A673 (cell line): ENCODE measurements at regions not wholly inside any gene's neighbourhood (a gene's known extent, or its start where the extent isn't known, plus 50 kb on each side); places are given as distances from the start of the nearest gene placed in this dataset.

Source experiments
- BruUV-seq: library from RNA; stranded (reverse); fragments of 400-500 nt; replicated peaks from 2 replicates; lab custom pipeline; 2021; lab: Mats Ljungman, UMichigan
- CTCF ChIA-PET: fragments of 300-600 bp; sonication (Branson Sonifier 250); formaldehyde crosslinking; loops from one replicate; lab custom pipeline; 2022; ENCODE audit warnings: antibody characterized with exemption; lab: Charles Lee
- POLR2A ChIA-PET: fragments of 300-600 bp; sonication (Branson Sonifier 250); formaldehyde crosslinking; loops from one replicate; lab custom pipeline; 2022; ENCODE audit warnings: antibody characterized with exemption; ENCODE audit not compliant: low non-redundant PET; lab: Charles Lee
- DNase-seq: peaks from one replicate; pipeline ENCODE4 v3.0.0-alpha.2; 2015; ENCODE audit warnings: low spot score
- H3K27ac ChIP-seq: fragments of 200-600 bp; sonication (generic); 2 replicates; pipeline ENCODE4 v1.5.1; 2016; ENCODE audit warnings: mixed run types, low read depth, mild to moderate bottlenecking, mixed read lengths, antibody characterized with exemption, low read length; ENCODE audit not compliant: poor library complexity, severe bottlenecking
- H3K27me3 ChIP-seq: fragments of 200-600 bp; sonication (generic); replicated peaks from 2 replicates; pipeline ENCODE4 v1.6.1; 2017; ENCODE audit warnings: mixed run types, low read depth, mild to moderate bottlenecking, mixed read lengths, antibody characterized with exemption, low read length; ENCODE audit not compliant: insufficient read depth, poor library complexity
- H3K36me3 ChIP-seq: fragments of 200-600 bp; sonication (generic); 2 replicates; pipeline ENCODE4 v1.6.1; 2016; ENCODE audit warnings: mixed run types, mild to moderate bottlenecking, mixed read lengths, antibody characterized with exemption, low read length; ENCODE audit not compliant: insufficient read depth, poor library complexity, severe bottlenecking
- H3K4me1 ChIP-seq: fragments of 200-600 bp; sonication (generic); 2 replicates; pipeline ENCODE4 v1.6.1; 2017; ENCODE audit warnings: mixed run types, mild to moderate bottlenecking, mixed read lengths, antibody characterized with exemption, low read length; ENCODE audit not compliant: insufficient read depth, poor library complexity, severe bottlenecking
- H3K4me3 ChIP-seq: fragments of 200-600 bp; sonication (generic); 2 replicates; pipeline ENCODE4 v1.5.1; 2016; ENCODE audit warnings: low read depth, mixed run types, mild to moderate bottlenecking, mixed read lengths, low read length; ENCODE audit not compliant: poor library complexity, severe bottlenecking
- H3K9me3 ChIP-seq: fragments of 200-600 bp; sonication (generic); 2 replicates; pipeline ENCODE4 v1.6.1; 2016; ENCODE audit warnings: mixed run types, low read depth, mild to moderate bottlenecking, mixed read lengths, antibody characterized with exemption, low read length; ENCODE audit not compliant: poor library complexity, severe bottlenecking
- EZH2 ChIP-seq: fragments of 200-600 bp; sonication (generic); IDR thresholded peaks from 2 replicates; pipeline ENCODE4 v1.6.1; 2017; ENCODE audit warnings: borderline replicate concordance, low read depth, mild to moderate bottlenecking, mixed read lengths, antibody characterized with exemption, low read length; ENCODE audit not compliant: poor library complexity, severe bottlenecking
- intact Hi-C: fragments of 100-400 bp; cut with micrococcal nuclease; formaldehyde crosslinking; loops from one replicate; pipeline ENCODE4 v1.10.0; 2022; ENCODE audit not compliant: unreplicated experiment
- TF ChIP-seq, protein P1 (sequence below): fragments of 300-800, 200-600 bp; sonication (generic); conservative IDR thresholded peaks from 2 replicates; pipeline ENCODE4 v1.5.1; 2017; ENCODE audit warnings: low read depth, mild to moderate bottlenecking, antibody characterized with exemption, low read length, moderate library complexity, mixed read lengths

GRCh38 chrX:94901849-94902248, 1227.8 kb downstream of the FAM133A start:
- peaks cover 5% of the 10 kb centered on the region for H3K9me3 ChIP-seq
- intact Hi-C loops: no loop called here
- BruUV-seq: no TSS peak
- H3K36me3 ChIP-seq: no peaks in the 10 kb centered on the region
- no peak for DNase-seq
- POLR2A ChIA-PET: no interaction called here
- TF ChIP-seq EZH2: no peak
- TF ChIP-seq, protein P1, sequence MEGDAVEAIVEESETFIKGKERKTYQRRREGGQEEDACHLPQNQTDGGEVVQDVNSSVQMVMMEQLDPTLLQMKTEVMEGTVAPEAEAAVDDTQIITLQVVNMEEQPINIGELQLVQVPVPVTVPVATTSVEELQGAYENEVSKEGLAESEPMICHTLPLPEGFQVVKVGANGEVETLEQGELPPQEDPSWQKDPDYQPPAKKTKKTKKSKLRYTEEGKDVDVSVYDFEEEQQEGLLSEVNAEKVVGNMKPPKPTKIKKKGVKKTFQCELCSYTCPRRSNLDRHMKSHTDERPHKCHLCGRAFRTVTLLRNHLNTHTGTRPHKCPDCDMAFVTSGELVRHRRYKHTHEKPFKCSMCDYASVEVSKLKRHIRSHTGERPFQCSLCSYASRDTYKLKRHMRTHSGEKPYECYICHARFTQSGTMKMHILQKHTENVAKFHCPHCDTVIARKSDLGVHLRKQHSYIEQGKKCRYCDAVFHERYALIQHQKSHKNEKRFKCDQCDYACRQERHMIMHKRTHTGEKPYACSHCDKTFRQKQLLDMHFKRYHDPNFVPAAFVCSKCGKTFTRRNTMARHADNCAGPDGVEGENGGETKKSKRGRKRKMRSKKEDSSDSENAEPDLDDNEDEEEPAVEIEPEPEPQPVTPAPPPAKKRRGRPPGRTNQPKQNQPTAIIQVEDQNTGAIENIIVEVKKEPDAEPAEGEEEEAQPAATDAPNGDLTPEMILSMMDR: no peak
- CTCF ChIA-PET: no interaction called here
- H3K27me3 ChIP-seq: no peaks in the 10 kb centered on the region
- no peaks in the 10 kb centered on the region for H3K4me1 ChIP-seq
- H3K27ac ChIP-seq: no peak overlapping the region
- no peak overlapping the region for H3K4me3 ChIP-seq

- Histone ChIP-seq H3K27ac (no peak overlapping the region), H3K27me3 (no peaks in the 10 kb centered on the region), H3K36me3 (no peaks in the 10 kb centered on the region), H3K4me3 (no peak overlapping the region), H3K4me1 (no peaks in the 10 kb centered on the region), H3K9me3 (peaks cover 3% of the 10 kb centered on the region)
- ChIA-PET POLR2A (no interaction called here), CTCF (no interaction called here)
- intact Hi-C loops: no loop called here
- no peak for TF ChIP-seq EZH2
- BruUV-seq: no TSS peak
- no peak for DNase-seq
Observed at GRCh38 chrX:94908171-94908570, 1234.2 kb downstream of the FAM133A start.

GRCh38 chrX:94908648-94909047, 1234.6 kb downstream of the FAM133A start:
- ChIA-PET CTCF (no interaction called here), POLR2A (no interaction called here)
- Histone ChIP-seq H3K4me1 (no peaks in the 10 kb centered on the region), H3K36me3 (no peaks in the 10 kb centered on the region), H3K9me3 (peaks cover 3% of the 10 kb centered on the region), H3K27ac (no peak overlapping the region), H3K4me3 (no peak overlapping the region), H3K27me3 (no peaks in the 10 kb centered on the region)
- no peak for TF ChIP-seq EZH2
- TF ChIP-seq, protein P1: no peak
- intact Hi-C loops: no loop called here
- DNase-seq: no peak
- BruUV-seq: no TSS peak

DNA sequence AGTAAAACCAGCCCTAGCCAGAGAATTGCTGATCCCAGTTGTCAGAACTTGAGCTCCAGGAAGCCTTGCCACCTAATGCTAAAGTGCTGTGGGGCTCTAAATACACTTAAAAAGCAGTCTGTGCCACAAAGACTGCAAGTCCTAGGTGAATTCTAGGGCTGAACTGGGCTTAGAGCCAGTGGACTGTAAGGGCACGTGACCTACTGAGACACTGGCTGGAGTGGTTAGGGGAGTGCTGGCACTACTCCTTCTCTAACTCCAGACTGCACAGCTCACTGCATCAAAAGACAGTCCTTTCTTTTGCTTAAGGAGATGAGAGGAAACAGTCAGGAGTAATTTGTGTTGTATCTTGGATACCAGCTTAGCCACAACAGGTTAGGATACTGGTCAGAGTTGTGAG, 1240.2 kb downstream of the FAM133A start:
- no peak overlapping the region for H3K27ac ChIP-seq
- intact Hi-C loops: no loop called here
- DNase-seq: no peak
- ChIA-PET POLR2A (no interaction called here), CTCF (no interaction called here)
- no TSS peak for BruUV-seq
- peaks cover 14% of the 10 kb centered on the region for H3K9me3 ChIP-seq
- no peaks in the 10 kb centered on the region for H3K27me3 ChIP-seq
- H3K4me1 ChIP-seq: no peaks in the 10 kb centered on the region
- H3K4me3 ChIP-seq: no peak overlapping the region
- no peaks in the 10 kb centered on the region for H3K36me3 ChIP-seq
- no peak for TF ChIP-seq EZH2
- TF ChIP-seq, protein P1: no peak
